ENCODE measurements at regions not wholly inside any gene's neighbourhood (a gene's known extent, or its start where the extent isn't known, plus 50 kb on each side); places are given as distances from the start of the nearest gene placed in this dataset.

GRCh38 chr5:153050496-153051179, 439.8 kb upstream of the GRIA1 start:
- 40 to 52% methylated on average over 1 of the region's 1 CpG for WGBS, 2 donors (ENCODE audit: low coverage in 1 of 2)
- TF ChIP-seq CTCF (IDR thresholded peaks at IDR 0.05) (no peak), EP300 (IDR thresholded peaks at IDR 0.05; ENCODE audit: low read depth) (no peak), POLR2A (IDR thresholded peaks at IDR 0.05) (no peak), POLR2AphosphoS5 (IDR thresholded peaks at IDR 0.05) (no peak)
- no peak for DNase-seq
- in situ Hi-C loops (cut with MboI; ENCODE audit: low pct_ligation_motif_present in 1 of 4, low pct_unique_long_range_greater_than_20kb in 1 of 4, low sequenced_read_pairs in 3 of 4) (no loop called here), intact Hi-C loops (cut with DNase I; ENCODE audit: low total_unique reads) (no loop called here)
- Histone ChIP-seq H3K27me3 (no peaks in the 10 kb centered on the region), H3K36me3 (no peaks in the 10 kb centered on the region), H3K27ac (no peak overlapping the region), H3K9me3 (no peaks in the 10 kb centered on the region), H3K4me1 (no peaks in the 10 kb centered on the region), H3K4me3 (no peak overlapping the region)

DNA sequence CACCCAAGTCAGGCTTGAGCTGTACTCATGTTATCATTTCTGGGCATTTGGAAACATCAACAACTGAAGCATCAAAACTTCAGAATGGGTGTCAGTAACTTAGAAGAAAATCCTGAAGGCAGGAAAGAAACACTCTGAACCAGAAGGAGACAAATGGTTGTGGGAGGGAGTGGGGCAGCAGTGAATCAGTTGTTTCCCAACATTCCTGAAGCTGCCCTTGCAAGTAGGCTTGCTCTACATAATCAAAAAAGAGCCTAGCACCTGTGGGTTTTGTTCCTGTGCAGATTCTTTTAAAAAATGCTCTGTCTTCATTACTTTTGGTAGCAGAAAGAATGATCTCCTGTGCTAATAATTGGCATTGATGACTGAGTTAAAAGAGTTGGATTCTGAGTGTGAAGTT, 424.2 kb upstream of the GRIA1 start:
- Histone ChIP-seq H3K27ac (no peak overlapping the region), H3K36me3 (no peaks in the 10 kb centered on the region), H3K9me3 (no peaks in the 10 kb centered on the region), H3K27me3 (no peaks in the 10 kb centered on the region), H3K4me1 (no peaks in the 10 kb centered on the region), H3K4me3 (no peak overlapping the region)
- in situ Hi-C loops (cut with MboI; ENCODE audit: low pct_ligation_motif_present in 1 of 4, low pct_unique_long_range_greater_than_20kb in 1 of 4, low sequenced_read_pairs in 3 of 4) (no loop called here), intact Hi-C loops (cut with DNase I; ENCODE audit: low total_unique reads) (no loop called here)
- no peak for DNase-seq
- TF ChIP-seq CTCF (IDR thresholded peaks at IDR 0.05) (no peak), POLR2AphosphoS5 (IDR thresholded peaks at IDR 0.05) (no peak), POLR2A (IDR thresholded peaks at IDR 0.05) (no peak), EP300 (IDR thresholded peaks at IDR 0.05; ENCODE audit: low read depth) (no peak)

GRCh38 chr5:153067869-153068268, 422.6 kb upstream of the GRIA1 start:
- Histone ChIP-seq H3K4me3 (no peak overlapping the region), H3K36me3 (no peaks in the 10 kb centered on the region), H3K27ac (no peak overlapping the region), H3K4me1 (no peaks in the 10 kb centered on the region), H3K27me3 (no peaks in the 10 kb centered on the region), H3K9me3 (no peaks in the 10 kb centered on the region)
- WGBS, 2 donors (ENCODE audit: low coverage in 1 of 2) = 38 to 71% methylated on average over 1 of the region's 1 CpG
- DNase-seq = no peak
- in situ Hi-C loops (cut with MboI; ENCODE audit: low pct_ligation_motif_present in 1 of 4, low pct_unique_long_range_greater_than_20kb in 1 of 4, low sequenced_read_pairs in 3 of 4) (no loop called here), intact Hi-C loops (cut with DNase I; ENCODE audit: low total_unique reads) (no loop called here)
- TF ChIP-seq EP300 (IDR thresholded peaks at IDR 0.05; ENCODE audit: low read depth) = no peak
- TF ChIP-seq POLR2AphosphoS5 (IDR thresholded peaks at IDR 0.05) = no peak
- TF ChIP-seq POLR2A (IDR thresholded peaks at IDR 0.05) = no peak
- TF ChIP-seq CTCF (IDR thresholded peaks at IDR 0.05) = no peak

DNA sequence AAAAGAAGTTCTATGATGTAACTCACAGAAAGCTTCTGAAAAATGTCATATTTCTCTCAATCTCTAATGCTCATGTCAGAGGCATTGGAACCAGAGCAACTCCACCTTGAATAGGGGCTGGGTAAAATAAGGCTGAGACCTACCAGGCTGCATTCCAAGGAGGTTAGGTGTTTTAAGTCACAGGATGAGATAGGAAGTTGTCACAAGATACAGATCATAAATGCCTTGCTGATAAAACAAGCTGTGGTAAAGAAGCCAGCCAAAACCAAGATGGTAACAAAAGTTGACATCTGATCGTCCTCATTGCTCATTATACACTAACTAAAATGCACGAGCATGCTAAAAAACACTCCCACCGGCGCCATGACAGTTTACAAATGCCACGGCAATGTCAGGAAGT, 411.1 kb upstream of the GRIA1 start:
- TF ChIP-seq CTCF (IDR thresholded peaks at IDR 0.05) = no peak
- no peak for TF ChIP-seq POLR2A (IDR thresholded peaks at IDR 0.05)
- TF ChIP-seq POLR2AphosphoS5 (IDR thresholded peaks at IDR 0.05) = no peak
- TF ChIP-seq EP300 (IDR thresholded peaks at IDR 0.05; ENCODE audit: low read depth) = no peak
- no peaks in the 10 kb centered on the region for H3K27me3 ChIP-seq
- H3K4me1 ChIP-seq = no peaks in the 10 kb centered on the region
- intact Hi-C loops (cut with DNase I; ENCODE audit: low total_unique reads) (no loop called here), in situ Hi-C loops (cut with MboI; ENCODE audit: low pct_ligation_motif_present in 1 of 4, low pct_unique_long_range_greater_than_20kb in 1 of 4, low sequenced_read_pairs in 3 of 4) (no loop called here)
- no peak for DNase-seq
- H3K27ac ChIP-seq = no peak overlapping the region
- 72 to 83% methylated on average over 5 of the region's 5 CpGs for WGBS, 2 donors (ENCODE audit: low coverage in 1 of 2)
- no peaks in the 10 kb centered on the region for H3K36me3 ChIP-seq
- H3K9me3 ChIP-seq = no peaks in the 10 kb centered on the region
- no peak overlapping the region for H3K4me3 ChIP-seq
